Body of pancreas (tissue), 4 donors: ENCODE measurements at regions not wholly inside any gene's neighbourhood (a gene's known extent, or its start where the extent isn't known, plus 50 kb on each side); places are given as distances from the start of the nearest gene placed in this dataset.

Experiments used
- POLR2A ChIP-seq, 3 donors: fragments of 450-650 bp; IDR thresholded peaks; one replicate each; pipeline ENCODE4 v1.6.1; 2016; ENCODE audit warnings: antibody characterized with exemption in 3 of 3, mild to moderate bottlenecking in 2 of 3
- TF ChIP-seq, protein P1 (sequence below), 7 experiments: fragments of 450-650 bp in 4 of 7; fragments of 200-600 bp in 3 of 7; sonication (generic) in 3 of 7; IDR thresholded peaks; one replicate each; pipeline ENCODE4 v1.5.1; 2016 to 2019; ENCODE audit warnings: antibody characterized with exemption in 7 of 7

- TF ChIP-seq, protein P1, sequence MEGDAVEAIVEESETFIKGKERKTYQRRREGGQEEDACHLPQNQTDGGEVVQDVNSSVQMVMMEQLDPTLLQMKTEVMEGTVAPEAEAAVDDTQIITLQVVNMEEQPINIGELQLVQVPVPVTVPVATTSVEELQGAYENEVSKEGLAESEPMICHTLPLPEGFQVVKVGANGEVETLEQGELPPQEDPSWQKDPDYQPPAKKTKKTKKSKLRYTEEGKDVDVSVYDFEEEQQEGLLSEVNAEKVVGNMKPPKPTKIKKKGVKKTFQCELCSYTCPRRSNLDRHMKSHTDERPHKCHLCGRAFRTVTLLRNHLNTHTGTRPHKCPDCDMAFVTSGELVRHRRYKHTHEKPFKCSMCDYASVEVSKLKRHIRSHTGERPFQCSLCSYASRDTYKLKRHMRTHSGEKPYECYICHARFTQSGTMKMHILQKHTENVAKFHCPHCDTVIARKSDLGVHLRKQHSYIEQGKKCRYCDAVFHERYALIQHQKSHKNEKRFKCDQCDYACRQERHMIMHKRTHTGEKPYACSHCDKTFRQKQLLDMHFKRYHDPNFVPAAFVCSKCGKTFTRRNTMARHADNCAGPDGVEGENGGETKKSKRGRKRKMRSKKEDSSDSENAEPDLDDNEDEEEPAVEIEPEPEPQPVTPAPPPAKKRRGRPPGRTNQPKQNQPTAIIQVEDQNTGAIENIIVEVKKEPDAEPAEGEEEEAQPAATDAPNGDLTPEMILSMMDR (IDR thresholded peaks at IDR 0.05), result no peak
- TF ChIP-seq POLR2A (IDR thresholded peaks at IDR 0.05), result no peak
Observed at GRCh38 chr17:72405662-72406230, 284.9 kb downstream of the SOX9 start.
